Vagina (tissue), 2 donors: ENCODE measurements at regions not wholly inside any gene's neighbourhood (a gene's known extent, or its start where the extent isn't known, plus 50 kb on each side); places are given as distances from the start of the nearest gene placed in this dataset.
"Not testable (repeated sequence)": the region's sequence is repeated elsewhere in the genome, so short reads cannot be mapped to it uniquely, and the experiment has no call there.

Experiments used
- DNase-seq, 2 donors: peaks; one replicate each; pipeline ENCODE4 v3.0.0-alpha.2; 2017; ENCODE audit errors: extremely low spot score in 2 of 2
- H3K27ac ChIP-seq: fragments of 200-600 bp; sonication (generic); one replicate; pipeline ENCODE4 v1.5.1; 2019
- H3K27me3 ChIP-seq: fragments of 200-600 bp; sonication (generic); one replicate; pipeline ENCODE4 v1.5.1; 2019
- H3K36me3 ChIP-seq, 2 donors: fragments of 200-600 bp; sonication (generic); one replicate each; pipeline ENCODE4 v1.5.1; 2017 to 2019
- H3K4me1 ChIP-seq: fragments of 200-600 bp; sonication (generic); one replicate; pipeline ENCODE4 v1.5.1; 2019
- H3K4me3 ChIP-seq, 2 donors: fragments of 200-600 bp; sonication (generic); 1 replicate in 1 of 2; 2 replicates in 1 of 2; pipeline ENCODE4 v1.5.1; 2016 to 2019
- H3K9me3 ChIP-seq: fragments of 200-600 bp; sonication (generic); one replicate; pipeline ENCODE4 v1.5.1; 2019
- CTCF ChIP-seq, 3 experiments: fragments of 450-650 bp in 2 of 3; fragments of 200-600 bp in 1 of 3; sonication (generic) in 1 of 3; IDR thresholded peaks; one replicate each; pipeline ENCODE4 v1.5.1; 2017 to 2019; ENCODE audit warnings: antibody characterized with exemption in 3 of 3, mild to moderate bottlenecking in 2 of 3, moderate library complexity in 2 of 3
- POLR2A ChIP-seq, 2 donors: fragments of 450-650 bp; IDR thresholded peaks; one replicate each; pipeline ENCODE4 v1.6.1; 2017; ENCODE audit warnings: antibody characterized with exemption in 2 of 2, mild to moderate bottlenecking in 2 of 2, moderate library complexity in 2 of 2
- POLR2AphosphoS5 ChIP-seq, 2 donors: sonication (generic); formaldehyde crosslinking; IDR thresholded peaks; one replicate each; pipeline ENCODE4 v1.9.0; 2017; ENCODE audit warnings: antibody characterized with exemption in 2 of 2, mild to moderate bottlenecking in 2 of 2, low read depth in 1 of 2; ENCODE audit not compliant: insufficient read depth in 1 of 2
- intact Hi-C: fragments of 100-400 bp; cut with DNase I; formaldehyde crosslinking; loops from one replicate; pipeline ENCODE4 v1.15.1; 2023

GRCh38 chr15:84094720-84095119 lies 140.9 kb upstream of the GOLGA6L4 start:
- H3K27me3 ChIP-seq, DNase-seq, H3K9me3 ChIP-seq, H3K36me3 ChIP-seq, H3K4me3 ChIP-seq, H3K4me1 ChIP-seq, intact Hi-C loops, H3K27ac ChIP-seq: not testable (repeated sequence)

- H3K4me3 ChIP-seq, H3K4me1 ChIP-seq, H3K27ac ChIP-seq, intact Hi-C loops, H3K36me3 ChIP-seq, H3K27me3 ChIP-seq, H3K9me3 ChIP-seq, DNase-seq: not testable (repeated sequence)
Measured at GRCh38 chr15:84097053-84097452, 138.5 kb upstream of the GOLGA6L4 start.

GRCh38 chr15:84098604-84099003 lies 137.0 kb upstream of the GOLGA6L4 start:
- TF ChIP-seq CTCF (IDR thresholded peaks at IDR 0.05) (no peak), POLR2AphosphoS5 (IDR thresholded peaks at IDR 0.05; ENCODE audit: insufficient read depth in 1 of 2, low read depth in 1 of 2) (no peak), POLR2A (IDR thresholded peaks at IDR 0.05) (no peak)
- intact Hi-C loops, result no loop called here
- H3K27ac ChIP-seq, result no peak overlapping the region
- DNase-seq, result no peak
- no peaks in the 10 kb centered on the region for H3K9me3 ChIP-seq
- H3K4me3 ChIP-seq, result no peak overlapping the region
- H3K36me3 ChIP-seq, result no peaks in the 10 kb centered on the region
- no peaks in the 10 kb centered on the region for H3K4me1 ChIP-seq
- H3K27me3 ChIP-seq, result no peaks in the 10 kb centered on the region

GRCh38 chr15:84099181-84099580 lies 136.4 kb upstream of the GOLGA6L4 start:
- Histone ChIP-seq H3K27ac (no peak overlapping the region), H3K4me1 (no peaks in the 10 kb centered on the region), H3K27me3 (no peaks in the 10 kb centered on the region), H3K9me3 (no peaks in the 10 kb centered on the region), H3K4me3 (no peak overlapping the region), H3K36me3 (no peaks in the 10 kb centered on the region)
- DNase-seq, result no peak
- intact Hi-C loops, result no loop called here
- TF ChIP-seq POLR2A (IDR thresholded peaks at IDR 0.05) (no peak), POLR2AphosphoS5 (IDR thresholded peaks at IDR 0.05; ENCODE audit: insufficient read depth in 1 of 2, low read depth in 1 of 2) (no peak), CTCF (IDR thresholded peaks at IDR 0.05) (no peak)

GRCh38 chr15:84103345-84103744 lies 132.2 kb upstream of the GOLGA6L4 start:
- H3K27me3 ChIP-seq, result no peaks in the 10 kb centered on the region
- intact Hi-C loops, result no loop called here

GRCh38 chr15:84104853-84105252 lies 130.7 kb upstream of the GOLGA6L4 start:
- H3K27ac ChIP-seq, result no peak overlapping the region
- no peaks in the 10 kb centered on the region for H3K27me3 ChIP-seq
- no peaks in the 10 kb centered on the region for H3K9me3 ChIP-seq
- intact Hi-C loops, result no loop called here
- H3K36me3 ChIP-seq, result no peaks in the 10 kb centered on the region
- DNase-seq, result no peak
- no peak overlapping the region for H3K4me3 ChIP-seq
- H3K4me1 ChIP-seq, result no peaks in the 10 kb centered on the region
- TF ChIP-seq POLR2A (IDR thresholded peaks at IDR 0.05) (no peak), POLR2AphosphoS5 (IDR thresholded peaks at IDR 0.05; ENCODE audit: insufficient read depth in 1 of 2, low read depth in 1 of 2) (no peak), CTCF (IDR thresholded peaks at IDR 0.05) (no peak)

More at GRCh38 chr15:84103345-84103744, 132.2 kb upstream of the GOLGA6L4 start:
- TF ChIP-seq POLR2AphosphoS5 (IDR thresholded peaks at IDR 0.05; ENCODE audit: insufficient read depth in 1 of 2, low read depth in 1 of 2) (no peak), CTCF (IDR thresholded peaks at IDR 0.05) (no peak)
- no peak overlapping the region for H3K4me3 ChIP-seq
- no peaks in the 10 kb centered on the region for H3K4me1 ChIP-seq
- H3K36me3 ChIP-seq, result no peaks in the 10 kb centered on the region
- H3K9me3 ChIP-seq, result no peaks in the 10 kb centered on the region
- DNase-seq, result no peak
- H3K27ac ChIP-seq, result no peak overlapping the region
